Skeletal muscle tissue (tissue), 3 donors: ENCODE measurements at regions not wholly inside any gene's neighbourhood (a gene's known extent, or its start where the extent isn't known, plus 50 kb on each side); places are given as distances from the start of the nearest gene placed in this dataset.
"Not testable (repeated sequence)": the region's sequence is repeated elsewhere in the genome, so short reads cannot be mapped to it uniquely, and the experiment has no call there.

Source experiments
- H3K27ac ChIP-seq: one replicate; pipeline ENCODE4 v1.7.0; 2013; ENCODE audit warnings: mild to moderate bottlenecking, low read depth, low read length, inconsistent platforms
- H3K27me3 ChIP-seq, 3 donors: one replicate each; pipeline ENCODE4 v1.7.0; 2013; ENCODE audit warnings: low read length in 3 of 3; ENCODE audit not compliant: control insufficient read depth in 3 of 3, insufficient read depth in 3 of 3
- H3K36me3 ChIP-seq, 3 donors: one replicate each; pipeline ENCODE4 v1.7.0; 2013; ENCODE audit warnings: low read length in 3 of 3; ENCODE audit not compliant: control insufficient read depth in 3 of 3, insufficient read depth in 3 of 3
- H3K4me1 ChIP-seq, 3 donors: one replicate each; pipeline ENCODE4 v1.7.0; 2013; ENCODE audit warnings: low read length in 3 of 3, mild to moderate bottlenecking in 3 of 3; ENCODE audit not compliant: control insufficient read depth in 3 of 3, insufficient read depth in 3 of 3
- H3K4me3 ChIP-seq, 3 donors: one replicate each; pipeline ENCODE4 v1.7.0; 2013; ENCODE audit warnings: low read length in 3 of 3
- H3K9ac ChIP-seq, 3 donors: one replicate each; pipeline ENCODE4 v1.7.0; 2013; ENCODE audit warnings: low read length in 3 of 3, mild to moderate bottlenecking in 3 of 3, moderate library complexity in 2 of 3, low read depth in 1 of 3
- H3K9me3 ChIP-seq, 3 donors: one replicate each; pipeline ENCODE4 v1.7.0; 2013; ENCODE audit warnings: low read length in 3 of 3; ENCODE audit not compliant: control insufficient read depth in 3 of 3
- donor health status: Osteomylitis.

DNA sequence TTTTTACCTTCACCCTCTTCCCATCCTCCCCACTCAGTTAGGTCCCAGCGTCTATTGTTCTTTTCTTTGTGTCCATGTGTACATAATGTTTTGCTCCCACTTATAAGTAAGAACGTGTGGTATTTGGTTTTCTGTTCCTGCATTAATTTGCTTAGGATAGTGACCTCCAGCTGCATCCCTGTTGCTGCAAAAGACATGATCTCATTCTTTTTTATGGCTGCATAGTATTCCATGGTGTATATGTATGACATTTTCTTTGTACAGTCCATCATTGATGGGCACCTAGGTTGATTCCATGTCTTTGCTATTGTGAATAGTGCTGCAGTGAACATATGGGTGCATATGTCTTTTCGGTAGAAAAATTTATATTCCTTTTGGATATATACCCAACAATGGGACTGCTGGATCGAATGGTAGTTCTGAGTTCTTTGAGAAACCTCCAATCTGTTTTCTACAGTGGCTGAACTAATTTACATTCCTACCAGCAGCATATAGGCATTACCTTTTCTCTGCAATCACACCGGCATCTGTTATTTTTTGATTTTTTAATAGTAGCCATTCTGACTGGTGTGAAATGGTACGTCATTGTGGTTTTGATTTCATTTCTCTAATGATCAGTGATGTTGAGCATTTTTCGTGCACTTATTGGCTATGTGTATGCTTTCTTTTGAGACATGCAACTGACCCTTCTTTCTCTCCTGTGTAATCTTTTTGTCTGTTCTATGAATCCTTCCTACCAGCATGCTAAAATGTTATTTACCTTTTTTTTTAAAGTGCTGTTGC is 279.7 kb upstream of the AMIGO2 start:
- H3K27me3 ChIP-seq, result no peaks in the 10 kb centered on the region
- no peak overlapping the region for H3K9ac ChIP-seq
- H3K4me3 ChIP-seq, result no peak overlapping the region
- no peaks in the 10 kb centered on the region for H3K4me1 ChIP-seq
- no peak overlapping the region for H3K27ac ChIP-seq
- no peaks in the 10 kb centered on the region for H3K36me3 ChIP-seq
- no peaks in the 10 kb centered on the region for H3K9me3 ChIP-seq

DNA sequence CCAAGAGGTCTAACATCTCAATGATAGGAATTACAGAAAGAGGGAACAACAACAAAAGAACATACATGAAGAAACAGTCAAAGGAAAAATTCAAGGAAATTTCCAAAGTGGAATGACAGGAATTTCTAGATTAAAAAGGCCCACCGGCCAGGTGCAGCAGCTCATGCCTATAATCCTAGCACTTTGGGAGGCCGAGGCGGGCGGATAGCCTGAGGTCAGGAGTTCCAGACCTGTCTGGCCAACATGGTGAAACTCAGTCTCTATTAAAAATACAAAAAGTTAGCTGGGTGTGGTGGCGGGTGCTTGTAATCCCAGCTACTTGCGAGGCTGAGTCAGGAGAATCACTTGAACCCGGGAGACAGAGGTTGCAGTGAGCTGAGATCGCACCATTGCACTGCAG is 277.2 kb upstream of the AMIGO2 start:
- H3K4me1 ChIP-seq, H3K4me3 ChIP-seq, H3K27ac ChIP-seq, H3K36me3 ChIP-seq, H3K9ac ChIP-seq, H3K9me3 ChIP-seq, H3K27me3 ChIP-seq: not testable (repeated sequence)

DNA sequence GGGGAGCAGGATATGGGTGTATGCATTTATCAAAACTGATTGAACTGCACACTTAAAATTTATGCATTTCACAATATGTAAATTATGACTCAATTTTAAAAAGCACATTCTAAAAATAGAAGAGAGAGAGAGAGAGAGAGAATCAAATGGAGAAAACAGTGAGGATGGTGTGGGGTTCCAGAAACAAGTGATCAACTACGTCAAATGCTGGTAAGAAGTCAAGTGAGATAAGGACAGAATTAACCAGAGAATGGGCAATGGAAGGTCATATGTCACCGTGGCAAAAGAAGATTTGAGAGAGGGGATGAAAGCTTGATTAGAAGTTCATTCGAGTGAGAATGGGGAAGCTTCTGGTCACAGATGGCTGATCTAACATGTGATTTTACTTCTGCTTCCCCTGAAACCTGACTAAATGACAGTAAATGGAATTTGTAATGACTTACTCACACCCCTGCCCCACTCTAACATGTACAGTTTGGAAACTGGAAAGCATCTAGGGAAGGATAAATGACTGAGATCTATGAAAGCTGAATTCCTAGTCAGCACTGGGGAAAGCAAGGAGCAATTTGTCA is 276.5 kb upstream of the AMIGO2 start:
- Histone ChIP-seq H3K9me3 (no peaks in the 10 kb centered on the region), H3K27me3 (no peaks in the 10 kb centered on the region), H3K36me3 (no peaks in the 10 kb centered on the region), H3K9ac (no peak overlapping the region), H3K4me3 (no peak overlapping the region), H3K27ac (peak overlapping the region; percentile 15), H3K4me1 (no peaks in the 10 kb centered on the region)

DNA sequence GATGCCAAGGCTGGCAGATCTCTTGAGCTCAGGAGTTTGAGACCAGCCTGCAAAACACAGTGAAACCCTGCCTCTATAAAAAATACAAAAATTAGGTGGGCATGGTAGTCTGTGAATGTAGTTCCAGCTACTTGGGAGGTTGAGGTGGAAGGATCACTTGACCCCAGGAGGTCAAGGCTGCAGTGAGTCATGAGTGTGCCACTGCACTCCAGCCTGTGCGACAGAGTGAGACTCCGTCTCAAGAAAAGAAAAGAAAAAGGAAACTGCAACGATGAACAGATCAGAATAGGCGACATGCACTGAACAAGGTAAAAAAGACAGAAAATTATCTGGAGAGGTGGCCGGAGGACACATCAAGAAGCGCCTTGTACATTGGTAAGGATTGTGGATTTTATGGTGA is 273.7 kb upstream of the AMIGO2 start:
- Histone ChIP-seq H3K9me3 (no peaks in the 10 kb centered on the region), H3K27me3 (no peaks in the 10 kb centered on the region), H3K4me1 (no peaks in the 10 kb centered on the region), H3K4me3 (no peak overlapping the region), H3K27ac (no peak overlapping the region), H3K9ac (no peak overlapping the region), H3K36me3 (no peaks in the 10 kb centered on the region)

DNA sequence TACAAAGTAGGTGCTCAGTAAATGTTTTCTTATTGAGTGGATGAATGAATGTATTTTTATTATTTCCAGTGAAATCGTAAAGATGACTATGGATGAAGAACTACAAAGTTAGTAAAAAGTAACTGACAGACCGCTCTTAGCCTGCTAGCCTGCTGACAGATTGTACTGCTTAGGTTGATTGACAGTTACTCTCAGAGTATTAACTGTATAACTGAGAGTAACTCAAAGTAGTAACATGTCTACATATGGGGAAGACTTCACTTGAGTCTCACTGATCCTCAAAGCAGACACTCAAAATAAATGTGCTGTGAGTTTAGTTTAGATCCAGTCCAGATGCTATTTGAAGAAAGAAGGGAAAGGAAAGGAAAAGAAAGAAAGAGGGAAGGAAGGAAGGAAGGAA is 272.3 kb upstream of the AMIGO2 start:
- no peaks in the 10 kb centered on the region for H3K27me3 ChIP-seq
- H3K36me3 ChIP-seq, result no peaks in the 10 kb centered on the region
- no peaks in the 10 kb centered on the region for H3K9me3 ChIP-seq
- H3K9ac ChIP-seq, result no peak overlapping the region
- H3K4me1 ChIP-seq, result no peaks in the 10 kb centered on the region
- no peak overlapping the region for H3K27ac ChIP-seq
- H3K4me3 ChIP-seq, result no peak overlapping the region

DNA sequence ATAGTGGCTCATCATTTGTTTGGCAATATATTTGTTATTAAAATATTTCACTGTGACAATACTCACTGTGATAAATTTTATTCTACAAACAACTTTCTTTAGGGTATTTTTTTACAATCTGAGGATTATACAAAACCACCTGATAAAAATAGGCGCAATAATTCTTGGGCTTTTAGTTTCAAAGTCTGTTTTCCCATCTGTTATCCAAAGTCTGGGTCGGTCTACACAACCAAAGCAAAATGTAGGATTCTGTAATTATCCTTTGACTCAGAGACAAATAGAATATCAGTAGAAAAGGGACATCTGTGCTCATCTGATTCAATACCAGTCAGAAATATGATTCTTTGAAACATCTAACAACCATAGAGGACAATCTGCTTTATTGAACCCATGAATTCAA is 271.8 kb upstream of the AMIGO2 start:
- H3K4me3 ChIP-seq, result no peak overlapping the region
- H3K4me1 ChIP-seq, result no peaks in the 10 kb centered on the region
- no peaks in the 10 kb centered on the region for H3K27me3 ChIP-seq
- H3K36me3 ChIP-seq, result no peaks in the 10 kb centered on the region
- no peak overlapping the region for H3K27ac ChIP-seq
- no peaks in the 10 kb centered on the region for H3K9me3 ChIP-seq
- H3K9ac ChIP-seq, result no peak overlapping the region

DNA sequence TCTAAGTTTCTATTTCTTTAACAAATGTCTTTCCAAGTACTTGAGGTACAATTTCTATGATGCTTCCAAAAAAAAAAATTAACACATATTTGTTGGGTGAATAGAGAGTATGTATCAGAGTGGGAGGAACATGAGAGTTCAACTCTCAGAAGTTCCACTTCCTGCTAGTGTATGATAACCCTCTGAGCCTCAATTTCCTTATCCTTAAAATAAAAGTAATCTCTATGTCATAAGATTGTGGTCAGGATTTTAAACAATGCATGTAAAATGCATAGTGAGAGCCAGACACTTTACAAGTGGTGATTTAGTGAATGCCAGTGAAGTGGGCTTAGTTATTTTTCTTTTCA is 270.3 kb upstream of the AMIGO2 start:
- H3K27ac ChIP-seq, result no peak overlapping the region
- no peaks in the 10 kb centered on the region for H3K36me3 ChIP-seq
- no peaks in the 10 kb centered on the region for H3K4me1 ChIP-seq
- no peak overlapping the region for H3K9ac ChIP-seq
- no peaks in the 10 kb centered on the region for H3K9me3 ChIP-seq
- H3K4me3 ChIP-seq, result no peak overlapping the region
- H3K27me3 ChIP-seq, result no peaks in the 10 kb centered on the region

DNA sequence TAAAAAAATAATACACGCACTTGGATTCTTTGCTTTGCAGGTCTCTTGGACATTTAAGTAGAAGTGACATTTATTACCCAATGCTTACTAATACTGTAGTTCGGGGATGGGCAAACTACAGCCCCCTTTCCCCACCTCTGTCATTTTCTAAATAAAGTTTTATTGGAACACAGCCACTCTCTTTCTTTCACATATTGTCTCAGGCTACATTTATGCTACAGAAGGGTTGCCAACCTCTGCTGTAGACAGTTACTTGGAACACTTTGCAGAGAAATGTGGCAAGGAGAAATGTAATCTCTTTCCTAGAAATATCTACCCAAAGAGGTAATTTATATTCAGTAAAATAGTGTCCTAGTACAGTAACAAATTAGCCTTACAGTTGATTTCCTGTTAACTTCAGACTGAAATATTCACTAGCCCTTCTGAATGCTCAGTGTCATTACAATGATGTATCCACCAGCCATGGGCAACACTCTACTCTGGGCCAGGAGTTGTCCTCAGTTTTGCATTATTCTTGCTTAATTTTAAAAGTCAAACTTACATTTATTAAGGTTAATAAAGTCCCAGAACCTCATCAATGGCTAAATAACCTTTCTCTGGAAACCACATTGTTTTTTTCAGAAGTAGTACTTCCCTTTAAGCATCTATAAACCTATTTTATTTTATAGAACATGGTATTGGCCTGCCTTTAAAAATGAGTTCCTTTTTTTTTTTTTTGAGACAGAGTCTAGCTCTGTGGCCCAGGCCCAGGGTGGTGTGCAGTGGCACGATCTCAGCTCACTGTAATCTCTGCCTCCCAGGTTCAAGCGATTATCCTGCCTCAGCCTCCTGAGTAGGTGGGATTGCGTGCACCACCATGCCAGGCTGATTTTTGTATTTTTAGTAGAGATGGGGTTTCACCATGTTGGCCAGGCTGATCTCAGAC is 269.6 kb upstream of the AMIGO2 start:
- Histone ChIP-seq H3K36me3 (no peaks in the 10 kb centered on the region), H3K4me1 (no peaks in the 10 kb centered on the region), H3K27me3 (no peaks in the 10 kb centered on the region), H3K4me3 (no peak overlapping the region), H3K9me3 (no peaks in the 10 kb centered on the region), H3K27ac (no peak overlapping the region), H3K9ac (no peak overlapping the region)

DNA sequence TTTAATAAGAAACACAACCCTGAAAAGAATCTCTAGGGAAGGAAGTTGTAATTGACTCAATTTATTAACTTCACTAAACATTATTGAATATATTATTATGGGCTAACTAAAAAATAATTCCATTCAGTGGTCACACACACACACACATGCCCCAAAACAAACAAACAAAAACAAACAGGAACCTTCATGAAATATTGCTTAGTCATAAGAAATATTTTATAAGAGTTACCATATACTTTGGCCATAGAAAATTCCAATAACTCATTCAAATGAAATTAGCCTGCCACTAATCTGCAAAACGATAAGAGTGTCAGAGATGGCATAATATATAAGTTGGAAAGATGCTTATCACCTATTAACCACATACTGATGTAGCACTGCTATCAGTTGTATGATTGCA is 268.4 kb upstream of the AMIGO2 start:
- H3K9me3 ChIP-seq, result no peaks in the 10 kb centered on the region
- no peaks in the 10 kb centered on the region for H3K27me3 ChIP-seq
- no peaks in the 10 kb centered on the region for H3K4me1 ChIP-seq
- no peaks in the 10 kb centered on the region for H3K36me3 ChIP-seq
- no peak overlapping the region for H3K9ac ChIP-seq
- no peak overlapping the region for H3K27ac ChIP-seq
- H3K4me3 ChIP-seq, result no peak overlapping the region
